ENCODE measurements at regions not wholly inside any gene's neighbourhood (a gene's known extent, or its start where the extent isn't known, plus 50 kb on each side); places are given as distances from the start of the nearest gene placed in this dataset.

GRCh38 chr6:8277769-8278168 lies 157.6 kb downstream of the SLC35B3 start:
- CTCF ChIA-PET: no interaction called here
- DNase-seq: no peak
- peaks cover 25% of the 10 kb centered on the region for H3K27me3 Mint-ChIP-seq (ENCODE audit: unreplicated experiment)
- H3K27ac Mint-ChIP-seq (ENCODE audit: unreplicated experiment): no peak overlapping the region
- intact Hi-C loops (cut with micrococcal nuclease; ENCODE audit: unreplicated experiment): no loop called here
- TF ChIP-seq CTCF (IDR thresholded peaks at IDR 0.05; ENCODE audit: unreplicated experiment): no peak
- no peaks in the 10 kb centered on the region for H3K9me3 Mint-ChIP-seq (ENCODE audit: low read depth, unreplicated experiment)
- no peaks in the 10 kb centered on the region for H3K4me1 Mint-ChIP-seq (ENCODE audit: low read depth, unreplicated experiment)
- BruUV-seq (replicated peaks): no TSS peak
- no peak overlapping the region for H3K4me3 Mint-ChIP-seq (ENCODE audit: low read depth, unreplicated experiment)
- H3K36me3 Mint-ChIP-seq (ENCODE audit: insufficient read depth, unreplicated experiment): no peaks in the 10 kb centered on the region

GRCh38 chr6:8276148-8276547 lies 159.2 kb downstream of the SLC35B3 start:
- no peaks in the 10 kb centered on the region for H3K36me3 Mint-ChIP-seq (ENCODE audit: insufficient read depth, unreplicated experiment)
- no peaks in the 10 kb centered on the region for H3K9me3 Mint-ChIP-seq (ENCODE audit: low read depth, unreplicated experiment)
- H3K27ac Mint-ChIP-seq (ENCODE audit: unreplicated experiment): no peak overlapping the region
- BruUV-seq (replicated peaks): no TSS peak
- CTCF ChIA-PET: no interaction called here
- peaks cover 25% of the 10 kb centered on the region for H3K27me3 Mint-ChIP-seq (ENCODE audit: unreplicated experiment)
- no peak for DNase-seq
- TF ChIP-seq CTCF (IDR thresholded peaks at IDR 0.05; ENCODE audit: unreplicated experiment): no peak
- H3K4me1 Mint-ChIP-seq (ENCODE audit: low read depth, unreplicated experiment): no peaks in the 10 kb centered on the region
- intact Hi-C loops (cut with micrococcal nuclease; ENCODE audit: unreplicated experiment): no loop called here
- H3K4me3 Mint-ChIP-seq (ENCODE audit: low read depth, unreplicated experiment): no peak overlapping the region

- CTCF ChIA-PET: no interaction called here
- Mint-ChIP-seq H3K36me3 (ENCODE audit: insufficient read depth, unreplicated experiment) (no peaks in the 10 kb centered on the region), H3K9me3 (ENCODE audit: low read depth, unreplicated experiment) (no peaks in the 10 kb centered on the region), H3K4me3 (ENCODE audit: low read depth, unreplicated experiment) (no peak overlapping the region), H3K27me3 (ENCODE audit: unreplicated experiment) (peaks cover 25% of the 10 kb centered on the region), H3K4me1 (ENCODE audit: low read depth, unreplicated experiment) (no peaks in the 10 kb centered on the region), H3K27ac (ENCODE audit: unreplicated experiment) (no peak overlapping the region)
- no TSS peak for BruUV-seq (replicated peaks)
- DNase-seq: no peak
- intact Hi-C loops (cut with micrococcal nuclease; ENCODE audit: unreplicated experiment): no loop called here
- no peak for TF ChIP-seq CTCF (IDR thresholded peaks at IDR 0.05; ENCODE audit: unreplicated experiment)
Measured at GRCh38 chr6:8275667-8276066, 159.7 kb downstream of the SLC35B3 start.

- Mint-ChIP-seq H3K27me3 (ENCODE audit: unreplicated experiment) (peaks cover 25% of the 10 kb centered on the region), H3K9me3 (ENCODE audit: low read depth, unreplicated experiment) (no peaks in the 10 kb centered on the region), H3K4me1 (ENCODE audit: low read depth, unreplicated experiment) (no peaks in the 10 kb centered on the region), H3K27ac (ENCODE audit: unreplicated experiment) (no peak overlapping the region), H3K36me3 (ENCODE audit: insufficient read depth, unreplicated experiment) (no peaks in the 10 kb centered on the region), H3K4me3 (ENCODE audit: low read depth, unreplicated experiment) (no peak overlapping the region)
- intact Hi-C loops (cut with micrococcal nuclease; ENCODE audit: unreplicated experiment): no loop called here
- no TSS peak for BruUV-seq (replicated peaks)
- CTCF ChIA-PET: no interaction called here
- no peak for DNase-seq
- TF ChIP-seq CTCF (IDR thresholded peaks at IDR 0.05; ENCODE audit: unreplicated experiment): no peak
Measured at GRCh38 chr6:8274226-8274625, 161.1 kb downstream of the SLC35B3 start.

All from Calu3 (cell line).